ENCODE measurements at regions not wholly inside any gene's neighbourhood (a gene's known extent, or its start where the extent isn't known, plus 50 kb on each side); places are given as distances from the start of the nearest gene placed in this dataset.

DNA sequence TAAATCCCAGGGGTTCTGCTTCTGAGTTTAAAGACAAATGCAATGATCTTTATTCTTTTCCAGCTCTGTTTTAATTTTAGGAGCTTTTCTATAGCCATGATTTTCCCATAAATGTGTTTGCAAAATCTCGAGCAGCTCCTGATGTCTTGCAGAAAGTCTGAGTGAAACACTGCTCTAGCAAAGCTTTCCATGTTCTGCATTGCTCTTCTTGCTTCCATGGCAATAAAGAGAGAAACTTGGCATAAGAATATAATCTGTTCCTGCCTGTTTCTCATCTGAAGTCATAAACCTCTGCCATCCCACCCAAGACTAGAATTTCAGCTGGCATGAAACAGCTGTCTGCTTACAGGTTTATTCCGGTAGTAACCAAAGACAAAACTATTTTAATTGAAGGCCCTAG, 254.5 kb downstream of the SPRY1 start:
- TF ChIP-seq, protein P1, sequence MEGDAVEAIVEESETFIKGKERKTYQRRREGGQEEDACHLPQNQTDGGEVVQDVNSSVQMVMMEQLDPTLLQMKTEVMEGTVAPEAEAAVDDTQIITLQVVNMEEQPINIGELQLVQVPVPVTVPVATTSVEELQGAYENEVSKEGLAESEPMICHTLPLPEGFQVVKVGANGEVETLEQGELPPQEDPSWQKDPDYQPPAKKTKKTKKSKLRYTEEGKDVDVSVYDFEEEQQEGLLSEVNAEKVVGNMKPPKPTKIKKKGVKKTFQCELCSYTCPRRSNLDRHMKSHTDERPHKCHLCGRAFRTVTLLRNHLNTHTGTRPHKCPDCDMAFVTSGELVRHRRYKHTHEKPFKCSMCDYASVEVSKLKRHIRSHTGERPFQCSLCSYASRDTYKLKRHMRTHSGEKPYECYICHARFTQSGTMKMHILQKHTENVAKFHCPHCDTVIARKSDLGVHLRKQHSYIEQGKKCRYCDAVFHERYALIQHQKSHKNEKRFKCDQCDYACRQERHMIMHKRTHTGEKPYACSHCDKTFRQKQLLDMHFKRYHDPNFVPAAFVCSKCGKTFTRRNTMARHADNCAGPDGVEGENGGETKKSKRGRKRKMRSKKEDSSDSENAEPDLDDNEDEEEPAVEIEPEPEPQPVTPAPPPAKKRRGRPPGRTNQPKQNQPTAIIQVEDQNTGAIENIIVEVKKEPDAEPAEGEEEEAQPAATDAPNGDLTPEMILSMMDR (IDR thresholded peaks at IDR 0.05 in 8 of 11, conservative IDR thresholded peaks at IDR 0.05 in 3 of 11): no peak
- TF ChIP-seq POLR2A (IDR thresholded peaks at IDR 0.05) (no peak), POLR2AphosphoS5 (IDR thresholded peaks at IDR 0.05) (no peak)
